K562 (cell line): ENCODE measurements at regions not wholly inside any gene's neighbourhood (a gene's known extent, or its start where the extent isn't known, plus 50 kb on each side); places are given as distances from the start of the nearest gene placed in this dataset.

Experiments
- ATAC-seq: fragments of 200-7000 bp; cut with Tn5 transposase; 3 replicates; pipeline ENCODE4 v1.9.1; 2020; ENCODE audit warnings: moderate library complexity
- BruUV-seq: library from RNA; stranded (reverse); fragments of 400-500 nt; replicated peaks from 2 replicates; lab custom pipeline; 2021; lab: Mats Ljungman, UMichigan
- CTCF ChIA-PET: fragments of 300-600 bp; formaldehyde crosslinking; extraction: SDS; loops from one replicate; lab custom pipeline; 2021; ENCODE audit warnings: low intra/inter-chr PET ratio; lab: Yijun Ruan, JAX
- POLR2A ChIA-PET: fragments of 300-600, 350-650 bp; sonication (Branson Sonifier 250); formaldehyde crosslinking; extraction: SDS; loops from one replicate; lab custom pipeline; 2021; ENCODE audit warnings: antibody characterized with exemption, inconsistent platforms; lab: Yijun Ruan, JAX
- DNase-seq, 4 experiments: peaks; one replicate each; pipeline versions ENCODE4 v3.0.0 to v3.0.0-alpha.2; 2011 to 2018; ENCODE audit warnings: low spot score in 3 of 4, mixed read lengths in 3 of 4; ENCODE audit errors: extremely low read depth in 1 of 4
- FAIRE-seq: peaks from 2 replicates; lab custom pipeline; 2011; peaks lifted over from hg19 to GRCh38; lab: Jason Lieb, UNC
- H2AFZ ChIP-seq: 2 replicates; pipeline ENCODE4 v1.6.0; 2011; ENCODE audit warnings: low read depth, low read length, control low read depth, inconsistent platforms
- H3K27ac ChIP-seq: fragments of 200-600 bp; 3 replicates; pipeline ENCODE4 v1.8.0; 2011; ENCODE audit warnings: low read depth, mild to moderate bottlenecking, control low read depth, inconsistent platforms, low read length, moderate library complexity, mixed read lengths; ENCODE audit errors: extremely low read depth
- H3K27me3 ChIP-seq, 2 experiments: fragments of 300-600 bp in 1 of 2; 2 replicates in 1 of 2; 3 replicates in 1 of 2; pipeline versions ENCODE4 v1.6.0 to v1.8.0; 2011; ENCODE audit warnings: inconsistent platforms in 2 of 2, low read length in 2 of 2, mild to moderate bottlenecking in 1 of 2, mixed read lengths in 1 of 2, moderate library complexity in 1 of 2; ENCODE audit not compliant: control insufficient read depth in 2 of 2, insufficient read depth in 2 of 2
- H3K36me3 ChIP-seq: fragments of 300-600 bp; 3 replicates; pipeline ENCODE4 v1.8.0; 2011; ENCODE audit warnings: mild to moderate bottlenecking, low read length, inconsistent platforms; ENCODE audit not compliant: control insufficient read depth, insufficient read depth
- H3K4me1 ChIP-seq, 2 experiments: fragments of 200-600 bp in 1 of 2; replicated peaks in 1 of 2; 2 replicates in 1 of 2; 3 replicates in 1 of 2; pipeline versions ENCODE4 v1.5.1 to v1.8.0; 2011; ENCODE audit warnings: inconsistent platforms in 2 of 2, low read length in 2 of 2, mild to moderate bottlenecking in 1 of 2, mixed read lengths in 1 of 2, moderate library complexity in 1 of 2; ENCODE audit not compliant: control insufficient read depth in 2 of 2, insufficient read depth in 2 of 2
- H3K4me2 ChIP-seq: 2 replicates; pipeline ENCODE4 v1.6.1; 2011; ENCODE audit warnings: low read length, control low read depth, inconsistent platforms, mixed read lengths; ENCODE audit not compliant: insufficient read depth
- H3K4me3 ChIP-seq: fragments of 200-600 bp; sonication (generic), shearing (Covaris generic); 2 replicates; pipeline ENCODE4 v1.5.1; 2016; ENCODE audit warnings: control low read depth, inconsistent platforms
- H3K79me2 ChIP-seq: fragments of 200-600 bp; 3 replicates; pipeline ENCODE4 v1.8.0; 2011; ENCODE audit warnings: low read length, inconsistent platforms; ENCODE audit not compliant: control insufficient read depth, insufficient read depth
- H3K9ac ChIP-seq, 2 experiments: 2 replicates each; pipeline versions ENCODE4 v1.6.0 to v1.6.1; 2011; ENCODE audit warnings: low read depth in 2 of 2, low read length in 2 of 2, control low read depth in 1 of 2, inconsistent platforms in 1 of 2, mild to moderate bottlenecking in 1 of 2, mixed read lengths in 1 of 2; ENCODE audit not compliant: insufficient read depth in 1 of 2
- H3K9me1 ChIP-seq: one replicate; pipeline ENCODE4 v1.6.0; 2011; ENCODE audit warnings: inconsistent platforms, mild to moderate bottlenecking, low read length, moderate library complexity; ENCODE audit not compliant: control insufficient read depth, insufficient read depth
- H3K9me3 ChIP-seq: replicated peaks from 2 replicates; pipeline ENCODE4 v1.5.1; 2011; ENCODE audit warnings: low read depth, low read length, inconsistent platforms; ENCODE audit not compliant: control insufficient read depth, insufficient read depth
- H4K20me1 ChIP-seq: replicated peaks from 2 replicates; pipeline ENCODE4 v1.6.1; 2011; ENCODE audit warnings: low read length, inconsistent platforms, mixed read lengths; ENCODE audit not compliant: control insufficient read depth, insufficient read depth
- CCNT2 ChIP-seq: IDR thresholded peaks from 2 replicates; pipeline ENCODE4 v1.6.1; 2011; ENCODE audit warnings: borderline replicate concordance, low read depth, mild to moderate bottlenecking, moderate library complexity, mixed read lengths, low read length; ENCODE audit not compliant: insufficient read length; ENCODE audit errors: extremely low read depth
- HCFC1 ChIP-seq: IDR thresholded peaks from 2 replicates; pipeline ENCODE4 v1.6.1; 2012; ENCODE audit warnings: low read depth, low read length, improper control_type of control experiment
- HNRNPL ChIP-seq: fragments of 200-400 bp; formaldehyde crosslinking; IDR thresholded peaks from 2 replicates; pipeline ENCODE4 v1.6.1; 2017; ENCODE audit warnings: low read depth, mild to moderate bottlenecking, low read length
- HOXB6 ChIP-seq: fragments of 250-450 bp; sonication (Bioruptor Pico); IDR thresholded peaks from 2 replicates; pipeline ENCODE4 v1.5.1; 2022; ENCODE audit warnings: mild to moderate bottlenecking, borderline replicate concordance
- KAT7 ChIP-seq: sonication (generic); formaldehyde crosslinking; IDR thresholded peaks from 2 replicates; pipeline ENCODE4 v1.8.0; 2022; ENCODE audit warnings: missing genetic modification reagents, mild to moderate bottlenecking, borderline replicate concordance
- MBD2 ChIP-seq: sonication (generic); IDR thresholded peaks from 2 replicates; pipeline ENCODE4 v1.6.1; 2016; ENCODE audit warnings: low read depth, borderline replicate concordance
- MTF1 ChIP-seq: fragments of 250-450 bp; sonication (Bioruptor Pico); IDR thresholded peaks from 2 replicates; pipeline ENCODE4 v1.9.0; 2021; ENCODE audit warnings: moderate library complexity, mild to moderate bottlenecking, inconsistent platforms, borderline replicate concordance
- MXI1 ChIP-seq: IDR thresholded peaks from 2 replicates; pipeline ENCODE4 v1.6.1; 2011; ENCODE audit warnings: low read depth, mild to moderate bottlenecking, improper control_type of control experiment, low read length
- PREB ChIP-seq: sonication (generic); formaldehyde crosslinking; IDR thresholded peaks from 2 replicates; pipeline ENCODE4 v1.8.1; 2023; ENCODE audit warnings: mild to moderate bottlenecking, missing genetic modification reagents
- RB1 ChIP-seq: fragments of 450-650 bp; IDR thresholded peaks from 2 replicates; pipeline ENCODE4 v1.6.1; 2017; ENCODE audit warnings: low read depth, mild to moderate bottlenecking
- SMAD1 ChIP-seq: fragments of 150-350 bp; IDR thresholded peaks from 2 replicates; pipeline ENCODE4 v1.6.1; 2014; ENCODE audit warnings: low read length, low read depth; ENCODE audit not compliant: partially characterized antibody
- TBL1XR1 ChIP-seq, 2 experiments: IDR thresholded peaks; 2 replicates each; pipeline ENCODE4 v1.6.1; 2012; ENCODE audit warnings: improper control_type of control experiment in 2 of 2, low read length in 2 of 2, mild to moderate bottlenecking in 1 of 2
- USF1 ChIP-seq: sonication (generic); formaldehyde crosslinking; IDR thresholded peaks from 2 replicates; pipeline ENCODE4 v1.9.0; 2022; ENCODE audit warnings: mild to moderate bottlenecking, missing genetic modification reagents
- ZFP30 ChIP-seq: fragments of 250-450 bp; sonication (Bioruptor Pico); IDR thresholded peaks from 2 replicates; pipeline ENCODE4 v1.8.0; 2022; ENCODE audit warnings: moderate library complexity, mild to moderate bottlenecking, inconsistent platforms, borderline replicate concordance
- ZNF740 ChIP-seq, 3 experiments: fragments of 200-800 bp in 1 of 3; sonication (Bioruptor generic) in 1 of 3; sonication (generic) in 1 of 3; formaldehyde crosslinking in 1 of 3; IDR thresholded peaks; 2 replicates each; pipeline versions ENCODE4 v1.6.1 to v1.8.0; 2016 to 2022; ENCODE audit warnings: mild to moderate bottlenecking in 2 of 3, missing compliant biosample characterization in 2 of 3, missing genetic modification characterization in 2 of 3, missing genetic modification reagents in 1 of 3
- ZNF75A ChIP-seq: fragments of 450-650 bp; formaldehyde crosslinking; IDR thresholded peaks from 2 replicates; pipeline ENCODE4 v1.4.0; 2020; ENCODE audit warnings: mild to moderate bottlenecking
- WGBS: fragments of 100-300 bp; shearing (Covaris generic); methylation state at CpG from one replicate; pipeline ENCODE4 v1.1.6; 2016; ENCODE audit warnings: low coverage, mixed read lengths; ENCODE audit not compliant: insufficient coverage; ENCODE audit errors: missing lambda C conversion rate; 5-methylcytosine and 5-hydroxymethylcytosine counted together
- in situ Hi-C: fragments of 300-500 bp; cut with MboI; formaldehyde crosslinking; loops from 4 replicates; pipeline ENCODE4 v1.15.0; 2018; ENCODE audit warnings: inconsistent platforms, mixed read lengths
- intact Hi-C: fragments of 100-400 bp; cut with micrococcal nuclease; formaldehyde crosslinking; loops from 2 replicates; pipeline ENCODE4 v1.14.2; 2022

GRCh38 chr9:107621436-107621835, 131.9 kb upstream of the KLF4 start:
- peaks cover 9 to 19% of the 10 kb centered on the region in 2 experiments; a peak in 3 of 5 replicates for H3K27me3 ChIP-seq
- H3K9me1 ChIP-seq = no peaks in the 10 kb centered on the region
- H3K4me1 ChIP-seq = no peaks in the 10 kb centered on the region
- no peaks in the 10 kb centered on the region for H3K79me2 ChIP-seq
- no peaks in the 10 kb centered on the region; the same call in 1 of the 2 replicates for H4K20me1 ChIP-seq
- DNase-seq = no peak
- no peak overlapping the region for H3K9ac ChIP-seq
- TF ChIP-seq CCNT2 (no peak), KAT7 (CRISPR knock-in tag) (no peak), PREB (CRISPR knock-in tag) (no peak), MXI1 (no peak), MBD2 (no peak), HCFC1 (no peak), MTF1 (CRISPR knock-in tag) (no peak), ZNF75A (CRISPR knock-in tag) (no peak), ZNF740 (CRISPR knock-in tag; IDR thresholded peaks at IDR 0.05) (no peak), ZNF740 (tag; IDR thresholded peaks at IDR 0.05) (no peak), HNRNPL (no peak), RB1 (no peak), TBL1XR1 (IDR thresholded peaks at IDR 0.05; ENCODE audit: low read length in 2 of 2) (no peak), ZFP30 (CRISPR knock-in tag) (no peak), SMAD1 (no peak), HOXB6 (CRISPR knock-in tag) (no peak), USF1 (no peak)
- in situ Hi-C loops = no loop called here
- no peaks in the 10 kb centered on the region for H3K36me3 ChIP-seq
- ChIA-PET POLR2A (interaction anchor here (0.6 to 0.7 kb wide), 2 partner anchors 9 to 880 kb away, joined by 3 read pairs; no protein-coding TSS in a partner anchor), CTCF (no interaction called here)
- H3K4me3 ChIP-seq = no peak overlapping the region
- H3K9me3 ChIP-seq = no peaks in the 10 kb centered on the region
- ATAC-seq = no peak
- no peak overlapping the region for H3K27ac ChIP-seq
- no TSS peak for BruUV-seq
- H2AFZ ChIP-seq = no peak overlapping the region
- 2% methylated on average over 4 of the region's 4 CpGs for WGBS
- intact Hi-C loops = no loop called here
- FAIRE-seq = no peak
- no peak overlapping the region for H3K4me2 ChIP-seq
